Stimulated activated CD4-positive, alpha-beta T cell treated with anti-CD3 and anti-CD28 coated beads, TNF-alpha, amount 100 ng/mL, for 24 hours (primary cell): ENCODE measurements at regions not wholly inside any gene's neighbourhood (a gene's known extent, or its start where the extent isn't known, plus 50 kb on each side); places are given as distances from the start of the nearest gene placed in this dataset.
"Not testable (repeated sequence)": the region's sequence is repeated elsewhere in the genome, so short reads cannot be mapped to it uniquely, and the experiment has no call there.

Source experiments
- DNase-seq, 3 experiments: peaks; one replicate each; pipeline ENCODE4 v3.0.0-alpha.2; 2020; ENCODE audit warnings: low read depth in 3 of 3

DNA sequence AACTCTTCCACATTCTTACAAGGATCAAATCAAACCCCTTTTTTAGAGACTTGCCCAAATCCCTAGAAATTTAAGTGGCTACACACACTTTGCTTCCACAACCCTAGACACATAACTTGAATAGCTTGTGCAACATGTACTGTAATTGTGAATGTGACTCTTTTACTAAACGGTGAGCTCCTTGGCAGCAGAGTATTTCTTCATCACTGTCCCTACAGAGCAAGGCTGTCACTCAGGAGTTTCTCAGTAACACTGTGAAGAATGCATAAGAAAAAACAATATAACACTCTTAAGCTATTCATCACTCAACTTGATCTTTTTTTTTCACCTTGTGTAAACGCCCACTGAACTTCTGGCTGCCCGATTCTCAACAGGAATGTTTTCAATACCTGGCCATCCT is 53.8 kb upstream of the ADAMTS18 start:
- no peak for DNase-seq

DNA sequence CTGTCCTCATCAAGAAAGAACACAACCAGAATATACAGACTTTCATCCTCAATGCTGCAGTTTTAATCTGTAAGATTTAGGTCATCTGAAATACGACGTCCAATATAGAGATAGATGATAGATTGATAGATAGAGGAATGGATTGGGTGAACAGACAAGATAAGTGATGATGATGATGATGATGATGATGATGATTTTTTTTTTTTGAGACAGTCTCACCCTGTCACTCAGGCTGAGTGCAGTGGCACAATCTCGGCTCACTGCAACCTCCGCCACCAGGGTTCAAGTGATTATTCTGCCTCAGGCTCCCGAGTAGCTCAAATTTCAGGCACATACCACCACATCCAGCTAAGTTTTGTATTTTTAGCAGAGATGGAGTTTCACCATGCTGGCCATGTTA is 56.3 kb upstream of the ADAMTS18 start:
- no peak for DNase-seq

DNA sequence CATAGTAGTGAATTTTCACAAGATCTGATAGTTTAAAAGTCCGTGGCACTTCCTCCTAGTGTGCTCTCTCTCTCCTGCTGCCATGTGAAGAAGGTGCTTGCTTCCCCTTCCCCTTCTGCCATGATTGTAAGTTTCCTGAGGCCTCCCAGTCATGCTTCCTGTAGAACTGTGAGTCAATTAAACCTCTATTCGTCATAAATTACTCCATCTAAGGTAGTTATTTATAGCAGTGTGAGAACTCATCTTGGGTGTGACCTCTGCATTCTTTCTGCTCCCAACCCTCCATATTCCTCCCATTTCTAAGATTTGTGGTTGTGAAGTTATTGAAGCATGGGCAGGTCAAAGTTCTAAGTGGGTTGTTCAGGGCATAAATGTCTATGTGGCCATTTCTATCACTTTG is 62.1 kb upstream of the ADAMTS18 start:
- no peak for DNase-seq

DNA sequence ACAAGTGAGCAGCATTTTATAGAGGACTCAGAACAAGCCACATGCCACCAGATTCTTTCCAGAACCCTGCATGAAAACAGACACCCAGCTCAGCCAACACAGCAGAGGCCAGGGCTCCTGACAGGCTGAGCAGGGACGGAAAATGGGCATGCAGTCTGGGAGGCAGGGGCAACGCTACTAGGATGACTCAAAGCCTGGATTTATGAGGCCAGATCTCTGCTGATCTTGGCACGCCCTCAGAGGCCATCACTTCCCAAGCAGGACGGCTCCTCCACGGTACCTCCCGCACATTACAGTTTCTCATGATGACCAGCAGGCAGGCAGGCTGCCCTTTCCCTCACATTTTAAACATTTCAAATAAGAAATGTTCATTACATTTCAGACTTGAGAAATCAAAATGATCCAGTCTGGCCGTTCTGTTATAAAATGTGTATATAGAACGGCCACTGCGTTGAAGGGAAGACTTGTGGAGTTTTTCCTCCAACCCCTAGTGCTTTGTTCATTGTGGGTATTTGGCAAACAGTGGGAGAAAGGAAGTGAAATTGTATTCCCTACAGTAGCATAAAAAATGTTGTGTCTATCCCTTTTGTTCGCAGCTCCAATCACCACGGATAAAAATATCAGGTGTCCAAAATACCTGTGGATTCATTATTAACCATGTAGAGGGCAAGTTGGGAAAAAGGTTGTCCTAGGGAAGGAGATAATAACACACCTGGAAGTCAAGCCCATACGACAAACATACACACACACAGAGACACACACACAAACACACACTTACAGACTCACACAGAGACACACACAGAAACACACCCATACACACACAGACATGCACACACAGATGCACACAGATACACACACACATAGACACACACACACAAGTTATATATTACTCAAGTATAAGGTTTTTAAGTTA is 64.8 kb upstream of the ADAMTS18 start:
- no peak for DNase-seq

DNA sequence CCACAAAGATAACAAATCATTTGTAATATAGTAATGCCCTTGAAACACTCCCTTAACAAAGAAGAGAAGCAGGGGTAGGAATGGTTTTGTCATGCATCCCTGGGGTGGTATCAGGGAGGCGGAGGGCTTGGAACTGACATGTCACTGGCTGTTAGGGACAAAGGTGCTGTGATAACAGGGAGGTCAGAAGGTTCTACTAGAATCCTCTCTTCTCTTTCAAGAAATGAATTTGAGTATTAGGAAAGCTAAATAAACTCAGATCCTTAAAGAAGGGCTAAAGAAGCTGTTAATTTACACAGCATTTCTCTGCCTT is 65.4 kb upstream of the ADAMTS18 start:
- DNase-seq: no peak

DNA sequence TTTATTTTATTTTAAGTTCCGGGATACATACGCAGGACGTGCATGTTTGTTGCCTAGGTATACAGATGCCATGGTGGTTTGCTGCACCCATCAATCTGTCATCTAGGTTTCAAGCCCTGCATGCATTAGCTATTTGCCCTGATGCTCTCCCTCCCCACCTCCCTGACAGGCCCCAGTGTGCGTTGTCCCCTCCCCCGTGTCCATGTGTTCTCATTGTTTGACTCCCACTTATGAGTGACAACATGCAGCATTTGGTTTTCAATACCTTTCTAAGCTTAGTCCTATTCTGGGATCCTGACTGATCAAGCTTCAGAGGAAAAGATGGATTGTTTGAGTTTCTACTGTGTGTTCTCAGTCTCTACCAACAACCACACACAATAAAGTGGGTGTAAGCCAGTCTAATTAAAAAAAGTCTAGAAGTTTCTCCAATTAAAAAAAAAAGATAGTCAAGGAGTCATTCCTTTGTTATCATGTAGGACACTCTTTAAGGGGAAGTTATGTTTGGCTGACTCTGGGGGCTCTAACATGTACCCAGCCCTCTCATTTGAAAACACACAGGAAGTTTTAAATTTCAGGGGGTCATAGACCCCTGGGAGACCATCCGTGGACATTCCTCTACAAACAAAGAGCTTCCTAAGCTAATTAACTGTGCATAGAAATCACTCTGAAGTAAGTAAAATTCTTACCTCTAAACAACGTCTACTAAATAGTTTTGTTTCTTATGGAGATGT is 66.3 kb upstream of the ADAMTS18 start:
- DNase-seq: no peak

DNA sequence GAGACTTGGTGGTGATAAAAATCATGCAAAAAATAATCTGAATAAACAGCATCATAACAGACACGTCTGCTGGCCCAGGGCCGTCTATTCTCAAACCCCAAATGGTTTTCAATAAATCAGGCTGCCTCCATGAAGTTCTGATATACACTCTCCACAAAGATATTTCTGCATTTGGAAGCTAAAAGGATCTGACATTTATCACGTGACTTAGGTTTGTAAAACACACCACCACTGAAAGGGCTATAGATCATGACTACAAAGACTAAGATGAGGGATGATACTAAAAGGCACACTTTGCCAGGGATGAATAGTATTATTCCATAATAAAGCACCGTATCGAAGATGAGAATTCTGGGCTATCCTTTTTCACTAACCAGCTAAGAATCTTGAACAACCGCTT is 67.6 kb upstream of the ADAMTS18 start:
- DNase-seq: no peak

DNA sequence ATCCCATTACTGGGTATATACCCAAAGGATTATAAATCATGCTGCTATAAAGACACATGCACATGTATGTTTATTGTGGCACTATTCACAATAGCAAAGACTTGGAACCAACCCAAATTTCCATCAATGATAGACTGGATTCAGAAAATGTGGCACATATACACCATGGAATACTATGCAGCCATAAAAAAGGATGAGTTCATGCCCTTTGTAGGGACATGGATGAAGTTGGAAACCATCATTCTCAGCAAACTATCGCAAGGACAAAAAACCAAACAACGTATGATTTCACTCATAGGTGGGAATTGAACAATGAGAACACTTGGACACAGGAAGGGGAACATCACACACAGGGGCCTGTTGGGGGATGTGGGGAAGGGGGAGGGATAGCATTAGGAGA is 71.7 kb upstream of the ADAMTS18 start:
- not testable (repeated sequence) for DNase-seq

DNA sequence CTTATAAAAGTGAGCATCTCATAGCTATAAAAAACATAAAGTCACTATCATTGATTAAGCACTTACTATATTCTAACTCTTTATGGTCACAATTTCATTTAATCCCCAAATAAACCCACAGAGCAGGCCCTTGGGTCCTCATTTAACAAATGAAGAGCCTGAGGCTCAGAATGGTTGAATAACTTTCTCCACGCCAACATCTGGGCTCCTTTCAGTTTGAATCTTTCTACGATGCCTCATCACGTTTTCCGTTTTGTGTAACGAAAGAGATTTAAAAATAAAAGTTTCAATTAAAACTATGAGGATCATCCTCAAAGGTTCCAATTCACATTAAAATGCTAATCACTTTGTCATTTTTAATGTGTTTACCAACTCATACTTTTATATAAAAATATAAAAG is 74.2 kb upstream of the ADAMTS18 start:
- DNase-seq: no peak

DNA sequence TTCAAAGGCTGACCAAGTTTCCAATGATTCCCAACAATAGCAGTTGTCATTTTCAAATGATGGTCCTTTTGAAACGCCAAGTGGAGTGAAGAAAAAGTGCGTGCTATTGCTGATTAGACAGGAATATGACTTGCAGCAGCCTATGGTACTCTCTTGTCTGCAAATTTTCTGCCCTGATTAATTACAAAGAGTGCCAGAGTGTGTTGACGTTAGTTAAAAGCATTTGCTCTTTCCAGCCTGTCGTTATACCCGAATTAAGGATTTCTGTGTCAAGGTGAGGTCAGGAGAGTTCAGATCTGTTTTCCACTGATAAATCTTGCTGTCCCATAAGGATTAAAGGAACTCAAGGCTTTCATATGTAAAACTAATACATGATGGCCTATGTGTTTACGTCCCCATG is 75.0 kb upstream of the ADAMTS18 start:
- no peak for DNase-seq

DNA sequence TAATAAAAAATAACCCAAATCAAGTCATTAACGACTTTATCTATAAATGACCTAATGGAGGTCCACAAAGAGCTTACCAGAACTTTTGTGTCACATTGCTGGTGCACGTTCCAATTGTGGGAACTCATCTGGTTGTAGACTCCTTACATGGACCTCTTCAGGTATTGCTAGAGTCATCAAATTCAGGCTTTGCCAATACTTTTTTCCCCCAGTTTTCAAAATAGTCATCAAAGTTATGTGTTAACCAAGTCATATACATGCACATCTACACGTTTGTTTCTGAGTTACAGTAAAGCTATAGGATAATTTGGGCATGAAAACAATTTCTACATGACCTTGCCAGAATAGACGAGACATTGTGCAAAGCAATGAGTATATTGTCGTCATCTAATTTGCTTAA is 76.2 kb upstream of the ADAMTS18 start:
- DNase-seq: no peak

DNA sequence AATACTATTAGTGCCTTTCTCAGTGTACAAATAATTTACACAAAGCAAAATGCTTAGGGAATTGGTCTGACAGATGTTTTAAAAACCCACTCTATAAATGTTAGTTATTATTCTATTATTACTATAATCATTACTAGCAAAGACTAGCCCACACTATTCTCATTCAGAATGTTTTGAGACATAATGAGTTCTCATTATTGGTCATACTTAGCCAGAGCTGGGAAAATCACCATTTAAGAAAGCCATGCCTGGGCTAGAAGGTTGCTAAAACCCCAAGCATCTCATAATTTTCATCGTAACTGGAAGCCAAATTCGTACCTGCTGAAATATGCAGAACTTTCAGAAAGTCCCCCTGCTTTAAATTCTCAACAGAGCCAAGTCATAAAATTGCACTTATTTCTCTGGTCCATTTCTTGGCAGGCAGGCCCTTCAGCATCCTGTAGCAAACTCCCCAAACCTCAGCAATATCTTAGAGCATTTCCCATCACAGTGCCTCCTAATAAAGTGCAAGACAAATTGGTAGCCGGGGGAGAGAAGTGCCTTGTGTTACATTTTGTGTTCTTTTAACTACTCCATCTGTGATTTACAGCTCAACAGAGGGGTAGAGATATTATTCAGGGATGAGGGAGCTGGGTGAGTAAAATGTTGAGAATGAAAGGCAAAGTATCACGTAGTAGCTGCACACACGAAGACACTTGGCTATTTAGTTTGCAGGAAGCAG is 79.8 kb upstream of the ADAMTS18 start:
- DNase-seq: no peak

DNA sequence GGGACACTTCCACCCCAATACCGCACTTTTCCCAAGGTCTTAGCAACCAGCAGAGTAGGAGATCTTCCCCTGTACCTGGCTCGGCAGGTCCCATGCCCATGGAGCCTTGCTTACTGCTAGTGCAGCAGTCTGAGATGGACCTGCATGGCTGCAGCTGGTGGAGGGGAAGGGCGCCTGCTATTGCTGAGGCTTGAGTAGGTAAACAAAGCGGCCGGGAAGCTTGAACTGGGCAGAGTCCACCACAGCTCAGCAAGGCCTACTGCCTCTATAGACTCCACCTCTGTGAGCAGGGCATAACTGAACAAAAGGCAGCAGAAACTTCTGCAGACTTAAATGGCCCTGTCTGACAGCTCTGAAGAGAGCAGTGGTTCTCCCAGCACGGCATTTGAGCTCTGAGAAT is 90.4 kb upstream of the ADAMTS18 start:
- not testable (repeated sequence) for DNase-seq

DNA sequence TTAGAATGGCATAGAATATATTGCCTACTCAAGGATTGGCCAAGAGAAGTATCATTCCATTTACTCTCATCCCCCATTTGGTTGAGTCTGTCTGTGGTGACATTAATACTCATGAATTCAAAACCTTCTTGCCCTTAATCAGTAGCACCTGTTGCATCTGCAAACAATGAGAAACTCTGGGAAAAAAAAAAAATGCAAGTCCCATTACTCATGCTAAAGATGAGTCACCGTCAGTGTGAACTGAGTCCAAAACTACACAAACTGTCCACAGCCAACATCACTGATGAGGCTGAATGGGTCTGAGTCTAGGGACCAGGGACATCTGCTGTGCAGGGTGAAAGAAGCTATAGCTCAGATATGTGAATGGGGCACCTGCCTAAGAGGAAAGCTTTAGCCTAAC is 96.9 kb upstream of the ADAMTS18 start:
- DNase-seq: no peak

DNA sequence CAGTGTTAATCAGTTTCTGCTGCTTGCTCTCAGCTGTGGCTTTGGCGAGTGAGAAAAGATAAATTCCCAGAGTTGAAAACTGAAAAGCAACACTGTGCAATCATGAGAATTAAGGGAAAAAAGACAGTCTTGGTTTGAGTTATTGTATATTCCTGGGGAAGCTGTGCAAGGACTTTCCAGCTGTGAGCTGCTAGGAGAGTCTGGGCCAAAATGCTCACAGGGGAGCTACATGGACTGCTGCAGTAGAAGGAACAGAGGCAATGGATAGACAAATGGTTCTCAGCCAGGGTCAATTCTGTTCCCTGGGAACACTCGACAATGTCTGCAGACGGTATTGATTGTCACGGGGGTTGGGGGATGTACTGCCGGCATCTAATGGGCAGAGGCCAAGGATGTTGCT is 102.0 kb upstream of the ADAMTS18 start:
- DNase-seq: no peak

DNA sequence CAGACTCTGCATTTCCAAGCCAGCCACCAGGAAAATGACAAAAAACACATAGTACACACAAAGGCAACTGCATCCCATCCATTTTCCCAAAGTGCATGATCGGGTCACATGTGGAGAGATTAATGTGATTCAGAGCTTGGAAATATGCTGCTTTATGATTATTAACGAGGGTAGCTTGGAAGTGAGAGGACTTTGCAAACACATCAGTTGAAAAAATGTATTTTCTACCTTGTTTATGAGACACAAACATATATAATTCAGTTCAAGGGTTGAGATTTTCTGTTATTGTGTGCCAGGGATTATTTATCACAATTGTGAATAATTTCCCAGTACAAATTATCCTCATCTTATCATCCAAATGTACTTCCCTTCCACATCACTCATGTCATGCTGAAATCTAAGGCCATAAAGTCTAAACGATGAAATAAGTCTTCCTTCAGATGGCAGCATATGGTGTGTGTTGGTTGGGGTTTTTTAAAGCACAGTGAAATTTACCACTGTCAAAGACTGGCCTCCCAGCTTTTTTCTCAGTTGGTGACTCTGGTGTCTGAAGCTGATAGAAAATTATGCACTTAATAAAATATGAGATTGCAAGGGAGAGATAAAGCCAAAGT is 104.7 kb upstream of the ADAMTS18 start:
- no peak for DNase-seq

DNA sequence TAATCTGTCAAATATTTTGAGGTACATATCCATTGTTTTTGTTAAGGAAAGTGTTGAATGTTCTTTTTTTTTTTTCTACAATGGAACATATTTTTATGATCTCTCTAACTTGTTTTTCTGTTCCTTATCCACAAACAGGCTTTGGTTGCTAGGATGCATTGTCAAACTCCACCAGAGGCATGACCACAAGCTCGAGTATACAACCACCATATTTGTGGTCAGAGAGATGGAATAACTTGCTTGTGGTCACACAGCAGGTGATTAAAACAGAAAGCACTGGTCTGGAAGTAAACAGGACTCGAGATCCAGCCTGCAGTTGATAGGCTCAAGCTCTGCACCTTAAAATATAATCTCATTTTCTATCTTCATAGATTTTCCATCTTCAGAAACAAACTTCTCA is 105.8 kb upstream of the ADAMTS18 start:
- no peak for DNase-seq

DNA sequence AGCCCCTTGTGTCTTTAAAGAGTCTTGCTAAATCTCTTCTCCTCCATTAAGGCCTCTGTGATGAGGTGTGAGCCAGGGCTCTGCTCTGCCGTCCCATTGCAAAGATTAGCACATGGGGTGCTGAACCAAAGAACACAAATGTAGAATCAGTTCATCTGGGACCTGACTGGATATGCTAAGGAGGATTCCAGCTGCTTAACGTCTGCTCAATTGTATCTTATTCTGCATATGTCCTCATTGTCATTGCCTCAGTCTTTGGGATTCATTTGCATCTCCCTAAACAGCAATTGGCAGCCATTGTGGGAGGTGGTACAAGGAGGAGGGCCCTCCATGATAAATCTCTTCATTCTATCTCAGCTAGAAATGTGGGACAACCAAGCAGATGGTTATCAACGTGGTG is 106.3 kb upstream of the ADAMTS18 start:
- no peak for DNase-seq

DNA sequence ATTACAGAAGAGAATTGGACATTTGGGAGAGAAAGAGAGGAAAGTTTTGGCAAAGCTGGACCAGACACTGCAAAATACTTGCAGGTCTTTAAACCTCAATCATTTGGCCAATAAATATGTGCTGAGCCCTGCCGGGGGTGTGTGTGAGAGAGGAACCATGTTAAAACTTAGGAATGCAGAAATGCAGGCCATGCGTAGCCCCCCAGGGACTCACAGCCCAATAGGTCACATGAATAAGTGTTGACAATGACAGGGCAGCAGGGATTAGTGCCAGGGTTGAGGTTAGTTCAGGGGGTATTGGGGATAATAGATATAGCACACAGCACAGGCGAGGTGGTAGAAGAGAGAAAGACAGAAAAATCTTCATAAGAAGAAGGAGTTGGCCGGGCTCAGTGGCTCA is 113.3 kb upstream of the ADAMTS18 start:
- no peak for DNase-seq

DNA sequence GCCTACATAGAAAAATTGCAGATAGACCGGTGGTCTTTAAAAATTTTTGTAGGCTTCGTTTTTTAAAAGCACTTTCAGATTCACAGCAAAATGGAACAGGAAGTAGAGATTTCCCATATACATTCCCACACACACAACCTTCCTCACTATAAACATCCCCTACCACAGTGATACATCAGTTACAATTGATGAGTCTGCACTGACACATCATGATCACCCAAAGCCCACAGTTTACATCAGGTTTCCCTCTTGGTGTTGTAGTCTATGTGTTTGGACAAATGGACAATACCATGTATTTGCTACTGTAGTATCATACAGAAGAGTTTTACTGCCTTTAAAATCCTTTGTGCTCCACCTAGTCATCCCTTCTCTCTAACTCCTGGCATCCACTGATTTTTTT is 113.9 kb upstream of the ADAMTS18 start:
- DNase-seq: no peak

DNA sequence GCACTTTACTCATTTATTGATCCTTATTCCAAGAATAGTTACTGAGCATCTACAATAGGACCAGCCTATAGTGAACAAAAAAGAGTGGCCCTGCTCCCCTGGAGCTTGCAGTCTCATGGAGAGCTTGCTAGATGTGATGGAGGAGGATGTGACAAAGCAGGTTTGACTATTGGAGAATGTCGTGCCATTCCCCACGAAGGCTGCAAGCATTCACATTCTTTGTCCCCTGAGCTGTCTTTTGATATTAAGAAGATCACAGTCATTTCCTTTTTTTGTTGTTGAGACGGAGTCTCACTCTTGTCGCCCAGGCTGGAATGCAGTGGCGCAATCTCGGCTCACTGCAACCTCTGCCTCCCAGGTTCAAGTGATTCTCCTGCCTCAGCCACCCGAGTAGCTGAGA is 115.0 kb upstream of the ADAMTS18 start:
- DNase-seq: no peak

DNA sequence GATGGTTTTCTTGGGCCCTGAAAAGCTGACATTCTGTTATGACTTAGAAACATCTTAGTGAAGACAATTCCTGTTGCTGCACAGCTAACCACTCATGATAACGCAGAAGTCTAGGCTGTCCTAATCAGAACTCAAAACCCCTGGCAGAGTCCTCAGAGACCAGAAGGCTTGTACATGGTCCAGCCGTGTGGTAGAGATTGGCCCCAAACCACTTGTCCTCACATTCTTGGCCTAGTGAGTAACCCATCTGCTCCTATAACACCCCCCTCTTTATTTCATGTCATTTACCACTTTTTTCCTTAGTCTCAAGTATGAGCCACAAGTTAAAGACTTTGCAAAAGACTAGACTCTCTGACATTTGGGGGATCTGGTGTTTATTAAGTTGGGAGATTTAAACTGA is 116.5 kb upstream of the ADAMTS18 start:
- no peak for DNase-seq
